Stomach (tissue), 4 donors: ENCODE measurements at regions not wholly inside any gene's neighbourhood (a gene's known extent, or its start where the extent isn't known, plus 50 kb on each side); places are given as distances from the start of the nearest gene placed in this dataset.

Experiments used
- CTCF ChIP-seq, 7 experiments: fragments of 450-650 bp in 4 of 7; fragments of 200-600 bp in 3 of 7; sonication (generic) in 3 of 7; IDR thresholded peaks; one replicate each; pipeline ENCODE4 v1.5.1; 2016 to 2019; ENCODE audit warnings: antibody characterized with exemption in 7 of 7, control low read depth in 2 of 7, mild to moderate bottlenecking in 1 of 7
- EP300 ChIP-seq: sonication (generic); formaldehyde crosslinking; IDR thresholded peaks from one replicate; pipeline ENCODE4 v1.6.1; 2017; ENCODE audit warnings: antibody characterized with exemption
- POLR2A ChIP-seq, 4 donors: fragments of 450-650 bp; IDR thresholded peaks; one replicate each; pipeline ENCODE4 v1.6.1; 2016; ENCODE audit warnings: antibody characterized with exemption in 4 of 4, control low read depth in 2 of 4, mild to moderate bottlenecking in 1 of 4, moderate library complexity in 1 of 4
- POLR2AphosphoS5 ChIP-seq, 3 donors: sonication (generic); formaldehyde crosslinking; IDR thresholded peaks; one replicate each; pipeline ENCODE4 v1.6.1; 2016; ENCODE audit warnings: antibody characterized with exemption in 3 of 3

GRCh38 chr9:88234114-88234513 is 95.8 kb upstream of the SPATA31C2 start:
- TF ChIP-seq CTCF (IDR thresholded peaks at IDR 0.05) = no peak
- no peak for TF ChIP-seq EP300
- no peak for TF ChIP-seq POLR2A (IDR thresholded peaks at IDR 0.05)
- TF ChIP-seq POLR2AphosphoS5 (IDR thresholded peaks at IDR 0.05) = no peak
